ENCODE measurements at regions not wholly inside any gene's neighbourhood (a gene's known extent, or its start where the extent isn't known, plus 50 kb on each side); places are given as distances from the start of the nearest gene placed in this dataset.

DNA sequence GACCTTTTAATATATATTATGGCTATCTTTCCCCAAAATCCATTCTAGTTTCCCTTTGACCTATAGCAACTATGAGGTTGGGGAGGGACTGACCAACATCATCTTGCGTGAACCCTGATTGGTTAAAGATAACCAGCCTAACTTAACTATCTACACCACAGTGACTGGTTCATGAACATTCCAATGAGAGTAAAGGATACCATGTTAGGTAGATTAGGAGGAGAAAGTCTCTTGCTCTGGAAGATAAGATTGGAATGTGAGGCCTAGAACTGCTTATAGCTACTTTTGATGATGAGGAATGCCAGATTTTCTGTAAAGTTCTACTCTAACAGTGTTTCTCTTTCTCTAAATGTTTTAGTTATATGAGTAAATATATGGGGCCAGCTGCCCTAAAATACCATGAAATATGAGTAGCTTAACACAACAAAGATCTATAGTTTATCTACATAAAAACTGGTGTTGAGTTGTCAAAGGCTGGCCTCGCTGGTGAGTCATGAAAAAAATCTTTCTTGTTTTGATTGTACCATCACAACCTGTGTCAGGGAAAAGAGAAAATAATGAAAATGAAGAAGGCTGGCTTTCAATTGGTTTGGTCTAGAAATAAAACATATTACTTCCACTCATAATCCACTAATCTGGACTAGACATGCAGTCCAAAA is 481.4 kb downstream of the NSUN3 start:
- TF ChIP-seq CTCF (IDR thresholded peaks at IDR 0.05) (no peak), POLR2A (IDR thresholded peaks at IDR 0.05) (no peak)
